Neuronal stem cell (in vitro differentiated cells): ENCODE measurements at regions not wholly inside any gene's neighbourhood (a gene's known extent, or its start where the extent isn't known, plus 50 kb on each side); places are given as distances from the start of the nearest gene placed in this dataset.

Source experiments
- DNase-seq: peaks from one replicate; pipeline ENCODE4 v3.0.0-alpha.2; 2013; ENCODE audit warnings: low spot score
- H2AFZ ChIP-seq: one replicate; pipeline ENCODE4 v1.6.1; 2013; ENCODE audit warnings: mild to moderate bottlenecking, low read length, inconsistent platforms
- H2AK5ac ChIP-seq: 2 replicates; pipeline ENCODE4 v1.6.1; 2013; ENCODE audit warnings: low read depth, mild to moderate bottlenecking, inconsistent platforms, low read length, moderate library complexity, mixed read lengths
- H2BK120ac ChIP-seq: 2 replicates; pipeline ENCODE4 v1.6.1; 2013; ENCODE audit warnings: low read depth, mild to moderate bottlenecking, inconsistent platforms, low read length, moderate library complexity, mixed read lengths
- H2BK12ac ChIP-seq: one replicate; pipeline ENCODE4 v1.6.1; 2013; ENCODE audit warnings: low read length, inconsistent platforms
- H2BK15ac ChIP-seq: 2 replicates; pipeline ENCODE4 v1.6.1; 2013; ENCODE audit warnings: mild to moderate bottlenecking, low read length, inconsistent platforms, mixed read lengths
- H2BK5ac ChIP-seq: one replicate; pipeline ENCODE4 v1.6.1; 2013; ENCODE audit warnings: inconsistent platforms, mild to moderate bottlenecking, low read length, moderate library complexity
- H3K14ac ChIP-seq: one replicate; pipeline ENCODE4 v1.6.1; 2013; ENCODE audit warnings: low read length, inconsistent platforms
- H3K18ac ChIP-seq: 2 replicates; pipeline ENCODE4 v1.6.1; 2013; ENCODE audit warnings: low read length, inconsistent platforms
- H3K23ac ChIP-seq: 2 replicates; pipeline ENCODE4 v1.6.1; 2013; ENCODE audit warnings: low read depth, mild to moderate bottlenecking, mixed read lengths, low read length, inconsistent platforms; ENCODE audit not compliant: poor library complexity
- H3K27ac ChIP-seq: replicated peaks from 3 replicates; pipeline ENCODE4 v1.5.1; 2013; ENCODE audit warnings: low read length, inconsistent platforms
- H3K27me3 ChIP-seq, 3 experiments: 2 replicates each; pipeline ENCODE4 v1.6.1; 2013; ENCODE audit warnings: low read length in 3 of 3, mild to moderate bottlenecking in 2 of 3, inconsistent platforms in 1 of 3, low read depth in 1 of 3, mixed read lengths in 1 of 3, moderate library complexity in 1 of 3; ENCODE audit not compliant: control insufficient read depth in 3 of 3, insufficient read depth in 3 of 3
- H3K36me3 ChIP-seq, 2 donors: replicated peaks in 1 of 2; 2 replicates each; pipeline ENCODE4 v1.6.1; 2013; ENCODE audit warnings: low read length in 2 of 2; ENCODE audit not compliant: control insufficient read depth in 2 of 2, insufficient read depth in 2 of 2
- H3K4ac ChIP-seq: 2 replicates; pipeline ENCODE4 v1.6.1; 2013; ENCODE audit warnings: inconsistent platforms, mild to moderate bottlenecking, low read length, moderate library complexity
- H3K4me1 ChIP-seq, 2 donors: 1 replicate in 1 of 2; 2 replicates in 1 of 2; pipeline ENCODE4 v1.6.1; 2013; ENCODE audit warnings: low read length in 2 of 2, low read depth in 1 of 2; ENCODE audit not compliant: control insufficient read depth in 2 of 2, insufficient read depth in 1 of 2
- H3K4me2 ChIP-seq: one replicate; pipeline ENCODE4 v1.6.1; 2013; ENCODE audit warnings: mild to moderate bottlenecking, low read length, inconsistent platforms; ENCODE audit not compliant: insufficient read depth, poor library complexity, severe bottlenecking
- H3K4me3 ChIP-seq, 2 donors: 2 replicates each; pipeline ENCODE4 v1.5.1; 2013; ENCODE audit warnings: low read length in 2 of 2, mild to moderate bottlenecking in 2 of 2, inconsistent platforms in 1 of 2, moderate library complexity in 1 of 2
- H3K79me1 ChIP-seq: one replicate; pipeline ENCODE4 v1.6.1; 2013; ENCODE audit warnings: low read depth, mild to moderate bottlenecking, inconsistent platforms, low read length, moderate library complexity
- H3K9ac ChIP-seq: one replicate; pipeline ENCODE4 v1.6.1; 2013; ENCODE audit warnings: mild to moderate bottlenecking, low read depth, low read length, inconsistent platforms; ENCODE audit not compliant: poor library complexity
- H3K9me3 ChIP-seq, 2 donors: replicated peaks in 1 of 2; 2 replicates each; pipeline versions ENCODE3 to v1.6.1; 2013; ENCODE audit warnings: low read length in 2 of 2, mild to moderate bottlenecking in 2 of 2, inconsistent platforms in 1 of 2, low read depth in 1 of 2, mixed read lengths in 1 of 2, moderate library complexity in 1 of 2; ENCODE audit not compliant: control insufficient read depth in 2 of 2, insufficient read depth in 1 of 2
- H4K8ac ChIP-seq: one replicate; pipeline ENCODE4 v1.6.1; 2013; ENCODE audit warnings: low read depth, mild to moderate bottlenecking, inconsistent platforms, low read length, moderate library complexity
- H4K91ac ChIP-seq: one replicate; pipeline ENCODE4 v1.6.1; 2013; ENCODE audit warnings: low read length, low read depth, mild to moderate bottlenecking, inconsistent platforms; ENCODE audit not compliant: poor library complexity
- WGBS, 2 donors: extraction: QIAGEN DNeasy Blood & Tissue Kit; methylation state at CpG; one replicate each; pipeline ENCODE4 v1.1.7; 2013; ENCODE audit warnings: missing lambda C conversion rate in 2 of 2, mixed read lengths in 1 of 2; ENCODE audit not compliant: insufficient read length in 2 of 2, insufficient replicate concordance in 1 of 2; ENCODE audit errors: extremely low coverage in 2 of 2; 5-methylcytosine and 5-hydroxymethylcytosine counted together

GRCh38 chr12:46435625-46436024 lies 63.1 kb upstream of the SLC38A2 start:
- Histone ChIP-seq H4K8ac (no peak overlapping the region), H3K4ac (no peak overlapping the region), H3K9ac (no peak overlapping the region), H3K27me3 (no peaks in the 10 kb centered on the region), H3K4me2 (no peak overlapping the region), H3K79me1 (no peaks in the 10 kb centered on the region), H2BK5ac (no peak overlapping the region), H3K23ac (no peak overlapping the region), H4K91ac (no peak overlapping the region), H2AFZ (no peak overlapping the region), H3K4me1 (no peaks in the 10 kb centered on the region), H3K4me3 (no peak overlapping the region), H3K14ac (no peak overlapping the region), H3K27ac (no peak overlapping the region), H2BK12ac (no peak overlapping the region), H2BK120ac (no peak overlapping the region), H3K18ac (no peak overlapping the region), H3K36me3 (no peaks in the 10 kb centered on the region), H2AK5ac (no peak overlapping the region), H3K9me3 (no peaks in the 10 kb centered on the region), H2BK15ac (no peak overlapping the region)
- DNase-seq = no peak

- DNase-seq = no peak
- Histone ChIP-seq H3K18ac (no peak overlapping the region), H2AFZ (no peak overlapping the region), H3K4me1 (peaks cover 0 to 2% of the 10 kb centered on the region in 2 donors), H2AK5ac (no peak overlapping the region), H3K79me1 (no peaks in the 10 kb centered on the region), H3K4me3 (no peak overlapping the region), H3K36me3 (no peaks in the 10 kb centered on the region), H3K9ac (no peak overlapping the region), H3K4ac (no peak overlapping the region), H3K4me2 (no peak overlapping the region), H4K91ac (no peak overlapping the region), H2BK120ac (no peak overlapping the region), H3K9me3 (no peaks in the 10 kb centered on the region), H2BK5ac (no peak overlapping the region), H3K23ac (no peak overlapping the region), H3K27me3 (no peaks in the 10 kb centered on the region), H4K8ac (no peak overlapping the region), H3K27ac (no peak overlapping the region), H2BK15ac (no peak overlapping the region), H2BK12ac (no peak overlapping the region), H3K14ac (no peak overlapping the region)
Observed at GRCh38 chr12:46435029-46435428, 62.5 kb upstream of the SLC38A2 start.

GRCh38 chr12:46433829-46434228 lies 61.3 kb upstream of the SLC38A2 start:
- H2AFZ ChIP-seq = no peak overlapping the region
- H4K91ac ChIP-seq = no peak overlapping the region
- no peak overlapping the region for H2BK15ac ChIP-seq
- H2BK120ac ChIP-seq = no peak overlapping the region
- no peak overlapping the region for H2BK12ac ChIP-seq
- H3K18ac ChIP-seq = no peak overlapping the region
- no peak overlapping the region for H3K23ac ChIP-seq
- H3K4me1 ChIP-seq = peaks cover 0 to 2% of the 10 kb centered on the region in 2 donors
- no peaks in the 10 kb centered on the region for H3K9me3 ChIP-seq
- no peak overlapping the region for H3K9ac ChIP-seq
- no peak overlapping the region for H3K4ac ChIP-seq
- DNase-seq = no peak
- no peak overlapping the region for H3K27ac ChIP-seq
- H3K79me1 ChIP-seq = no peaks in the 10 kb centered on the region
- no peak overlapping the region for H3K14ac ChIP-seq
- no CpG with 5 or more reads among the region's 3 CpGs for WGBS, 2 donors
- no peak overlapping the region for H2AK5ac ChIP-seq
- no peaks in the 10 kb centered on the region for H3K27me3 ChIP-seq
- H3K36me3 ChIP-seq = no peaks in the 10 kb centered on the region
- H4K8ac ChIP-seq = no peak overlapping the region
- no peak overlapping the region for H2BK5ac ChIP-seq
- H3K4me3 ChIP-seq = no peak overlapping the region
- no peak overlapping the region for H3K4me2 ChIP-seq

- no peak overlapping the region for H2BK120ac ChIP-seq
- DNase-seq = no peak
- no peaks in the 10 kb centered on the region for H3K9me3 ChIP-seq
- WGBS, 2 donors = no CpG with 5 or more reads among the region's 6 CpGs
- H3K36me3 ChIP-seq = no peaks in the 10 kb centered on the region
- no peak overlapping the region for H3K14ac ChIP-seq
- no peak overlapping the region for H3K18ac ChIP-seq
- H2AFZ ChIP-seq = no peak overlapping the region
- H3K4ac ChIP-seq = no peak overlapping the region
- no peak overlapping the region for H4K91ac ChIP-seq
- no peak overlapping the region for H3K4me2 ChIP-seq
- peaks cover 0 to 2% of the 10 kb centered on the region in 2 donors for H3K4me1 ChIP-seq
- no peak overlapping the region for H2BK5ac ChIP-seq
- no peak overlapping the region for H3K23ac ChIP-seq
- H3K9ac ChIP-seq = no peak overlapping the region
- no peak overlapping the region for H2BK15ac ChIP-seq
- H2AK5ac ChIP-seq = no peak overlapping the region
- H4K8ac ChIP-seq = no peak overlapping the region
- H3K4me3 ChIP-seq = no peak overlapping the region
- no peaks in the 10 kb centered on the region for H3K79me1 ChIP-seq
- H3K27ac ChIP-seq = no peak overlapping the region
- H2BK12ac ChIP-seq = no peak overlapping the region
- H3K27me3 ChIP-seq = no peaks in the 10 kb centered on the region
Observed at GRCh38 chr12:46432325-46432724, 59.8 kb upstream of the SLC38A2 start.
